Fibroblast of skin of scalp (primary cell): ENCODE measurements at regions not wholly inside any gene's neighbourhood (a gene's known extent, or its start where the extent isn't known, plus 50 kb on each side); places are given as distances from the start of the nearest gene placed in this dataset.

Source experiments
- DNase-seq: peaks from one replicate; pipeline ENCODE4 v3.0.0-alpha.2; 2013

DNA sequence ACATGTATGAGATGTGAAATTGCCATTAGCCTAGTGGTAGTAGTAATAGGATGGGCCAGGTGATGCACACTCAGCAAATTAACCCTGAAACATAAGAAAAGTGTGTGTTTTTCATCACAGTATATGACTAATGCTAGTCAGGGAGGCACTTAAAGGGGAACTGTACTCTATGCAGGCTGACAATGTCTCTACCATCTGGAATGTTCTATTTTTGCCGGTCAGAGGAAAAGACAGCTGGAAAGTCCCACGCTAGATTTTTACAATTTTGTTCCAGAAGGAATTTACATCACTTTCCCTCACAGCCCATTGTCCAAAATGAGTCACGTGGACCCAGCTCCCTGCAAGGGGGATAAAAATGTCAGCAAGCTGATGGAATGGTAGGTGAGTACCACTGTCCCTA, 746.3 kb upstream of the CHAC2 start:
- DNase-seq = peak; percentile 68

DNA sequence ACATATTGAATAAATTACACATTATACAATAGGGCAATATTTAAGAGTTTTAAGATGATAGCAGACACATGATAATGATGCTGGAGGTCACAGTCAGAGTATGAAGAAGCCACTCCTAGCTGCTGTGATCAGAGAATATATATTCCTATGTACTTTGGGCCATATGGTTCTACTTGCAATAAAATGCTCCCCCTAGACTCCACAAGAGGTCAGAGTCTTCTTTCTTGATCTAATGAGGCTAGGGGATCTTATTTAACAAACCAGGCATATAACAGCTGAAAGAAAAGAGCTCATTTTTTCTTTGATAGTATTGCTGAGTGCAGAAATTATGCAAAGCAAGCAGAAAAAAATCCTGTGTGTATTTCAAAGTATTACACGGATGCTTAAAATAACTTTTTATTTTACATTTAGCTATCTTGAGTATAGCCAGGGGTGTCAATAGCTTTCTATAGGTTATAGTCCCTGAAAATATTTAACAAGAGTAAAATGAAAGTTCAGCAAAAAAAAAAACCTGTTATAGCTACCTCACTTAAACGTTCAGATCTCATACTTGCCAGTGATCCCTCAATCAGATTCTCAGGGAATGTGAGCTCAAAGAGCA, 748.7 kb upstream of the CHAC2 start:
- peak; percentile 63 for DNase-seq

DNA sequence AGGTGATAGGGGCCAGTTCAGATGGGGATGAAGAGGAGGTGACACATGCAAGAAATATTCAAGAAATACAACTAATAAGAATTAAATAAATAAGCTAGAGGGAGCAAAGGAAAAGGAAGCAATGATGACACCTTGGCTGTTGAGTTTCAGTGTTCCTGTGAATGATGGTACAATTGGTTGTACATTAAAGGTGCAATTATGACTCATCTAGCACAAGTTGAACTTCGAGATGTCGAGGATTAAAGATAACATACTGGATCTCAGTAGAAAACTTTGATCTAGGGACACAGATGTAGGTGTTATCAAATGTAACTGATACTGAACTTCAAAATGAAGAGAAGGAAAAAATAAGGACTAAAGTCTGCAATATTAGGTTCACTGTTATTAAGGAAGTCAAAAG, 760.6 kb upstream of the CHAC2 start:
- no peak for DNase-seq

DNA sequence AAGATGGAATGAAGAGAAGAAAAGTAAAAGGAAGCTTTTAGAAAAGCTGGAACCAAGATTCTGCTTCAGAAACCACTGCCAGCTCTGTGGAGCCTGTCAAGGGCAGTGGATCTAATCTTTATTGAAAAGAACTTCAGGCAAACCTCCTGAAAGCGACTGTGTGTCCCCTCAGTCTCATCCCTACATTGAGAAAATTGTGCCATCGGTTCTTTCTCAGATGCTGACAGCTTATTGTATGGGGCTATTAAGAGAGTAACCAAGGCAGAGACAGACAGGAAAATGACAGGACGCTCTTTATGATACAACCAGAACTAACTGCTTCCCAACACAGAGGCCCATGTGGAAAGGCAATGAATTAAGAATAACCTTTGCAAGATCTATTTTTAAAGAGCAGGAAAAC, 763.2 kb upstream of the CHAC2 start:
- no peak for DNase-seq

DNA sequence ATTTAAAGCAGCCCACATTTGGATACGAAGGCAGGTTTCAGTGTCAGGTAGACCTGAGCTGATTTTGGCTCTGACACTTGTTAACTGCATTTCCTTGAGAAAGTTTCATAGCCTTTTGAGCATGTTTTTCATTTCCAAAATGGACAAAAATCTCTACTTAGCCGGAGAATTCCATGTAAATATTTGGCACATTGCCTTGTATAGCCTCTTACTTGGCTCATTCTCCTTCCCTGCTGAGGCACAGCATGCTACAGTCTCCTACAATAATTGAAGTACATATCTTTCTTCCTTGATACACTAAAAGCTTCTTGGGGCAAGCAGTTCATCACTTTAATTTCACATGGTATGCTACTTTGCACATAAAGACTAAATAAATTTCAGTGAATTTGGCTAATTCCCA, 772.2 kb upstream of the CHAC2 start:
- peak; percentile 63 for DNase-seq

DNA sequence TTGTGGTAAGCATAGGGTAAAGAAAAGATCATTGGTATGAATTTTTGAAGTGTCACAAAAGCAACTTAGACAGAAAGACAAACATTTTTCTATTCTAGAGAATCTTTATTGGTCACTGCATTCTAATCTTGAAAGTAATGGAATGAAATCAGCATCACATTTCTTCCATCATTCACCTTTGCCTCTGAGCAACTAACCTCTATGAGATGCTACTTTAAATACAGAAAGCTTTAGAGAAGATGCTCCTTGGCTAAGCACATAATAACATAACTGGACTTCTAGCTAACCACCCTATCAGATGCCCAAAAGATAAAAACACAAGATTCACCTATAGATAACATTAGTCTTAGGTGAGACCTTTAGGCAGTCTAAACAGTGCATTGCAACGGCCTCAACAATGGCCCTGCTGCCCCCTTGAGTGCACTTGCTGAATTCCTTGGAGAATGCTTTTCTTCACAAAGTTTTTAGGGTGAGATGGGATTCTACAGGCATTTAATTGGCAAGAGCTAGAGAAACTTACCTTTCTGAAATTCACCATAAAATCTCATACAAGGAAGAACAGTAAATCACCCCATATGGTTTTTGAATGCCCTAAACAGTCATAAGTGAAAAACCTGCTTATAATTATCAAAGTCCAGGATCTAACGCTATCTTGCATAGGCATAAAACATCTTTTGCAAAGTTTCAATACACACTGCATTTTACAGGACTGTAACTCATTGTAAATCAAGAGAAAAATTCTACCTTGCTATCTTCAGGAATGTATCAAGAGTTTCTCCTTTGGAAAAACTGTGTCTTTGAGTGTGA, 791.3 kb upstream of the CHAC2 start:
- peak; percentile 19 for DNase-seq

DNA sequence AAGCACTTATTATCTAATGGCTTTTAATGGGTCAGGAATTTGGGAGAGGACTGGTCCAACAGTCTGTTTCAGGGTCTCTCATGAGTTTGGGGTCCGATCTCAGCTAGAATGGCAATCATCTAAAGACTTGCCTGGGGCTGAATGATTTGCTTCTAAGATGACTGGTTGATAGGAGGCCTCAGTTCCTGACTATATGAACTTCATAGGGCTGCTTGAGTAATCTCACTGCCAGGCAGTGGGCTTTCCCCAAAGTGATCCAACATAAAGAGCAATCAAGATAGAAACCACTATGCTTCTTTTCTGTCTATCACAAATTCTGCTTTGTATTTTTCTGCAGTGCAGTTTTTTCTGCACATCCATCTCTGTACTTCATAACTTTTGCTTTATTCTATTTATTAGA, 793.5 kb upstream of the CHAC2 start:
- DNase-seq = no peak

DNA sequence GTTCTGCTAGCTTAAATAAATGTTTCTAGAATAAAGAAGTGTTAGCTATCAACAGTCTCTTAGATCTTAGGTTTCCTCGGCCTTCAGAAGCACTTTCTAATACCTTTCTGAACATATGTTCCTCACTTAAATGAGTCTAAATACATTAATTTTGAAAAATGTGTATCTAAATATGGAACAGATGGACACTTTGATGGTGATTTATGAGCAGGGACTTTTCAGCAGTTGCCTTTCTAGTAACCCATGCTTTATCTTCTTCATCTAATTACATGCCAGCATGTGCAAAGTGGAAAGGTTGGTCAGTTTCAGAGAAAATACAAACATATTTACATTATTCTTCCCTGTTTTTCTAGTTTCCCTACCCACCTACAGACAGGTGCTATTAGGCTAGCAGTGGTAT, 797.0 kb upstream of the CHAC2 start:
- DNase-seq = no peak

DNA sequence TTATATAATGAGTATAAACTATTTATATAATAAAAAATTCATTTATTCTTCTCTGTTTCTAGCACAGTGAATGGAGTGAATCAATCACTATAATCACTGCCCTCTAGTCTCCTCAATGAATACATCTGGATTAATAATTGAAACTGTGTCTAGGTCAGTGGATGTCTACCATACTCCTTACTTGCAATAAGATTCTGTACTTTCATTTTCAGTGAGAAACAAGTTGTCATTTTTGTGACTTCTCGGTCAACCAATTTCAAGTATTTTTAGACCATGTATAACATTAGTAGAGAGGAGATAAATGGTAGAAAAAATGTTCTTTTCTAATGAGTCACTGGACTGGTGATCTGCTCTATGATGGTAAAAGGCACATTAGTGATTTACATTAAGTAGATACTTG, 799.6 kb upstream of the CHAC2 start:
- DNase-seq = no peak

DNA sequence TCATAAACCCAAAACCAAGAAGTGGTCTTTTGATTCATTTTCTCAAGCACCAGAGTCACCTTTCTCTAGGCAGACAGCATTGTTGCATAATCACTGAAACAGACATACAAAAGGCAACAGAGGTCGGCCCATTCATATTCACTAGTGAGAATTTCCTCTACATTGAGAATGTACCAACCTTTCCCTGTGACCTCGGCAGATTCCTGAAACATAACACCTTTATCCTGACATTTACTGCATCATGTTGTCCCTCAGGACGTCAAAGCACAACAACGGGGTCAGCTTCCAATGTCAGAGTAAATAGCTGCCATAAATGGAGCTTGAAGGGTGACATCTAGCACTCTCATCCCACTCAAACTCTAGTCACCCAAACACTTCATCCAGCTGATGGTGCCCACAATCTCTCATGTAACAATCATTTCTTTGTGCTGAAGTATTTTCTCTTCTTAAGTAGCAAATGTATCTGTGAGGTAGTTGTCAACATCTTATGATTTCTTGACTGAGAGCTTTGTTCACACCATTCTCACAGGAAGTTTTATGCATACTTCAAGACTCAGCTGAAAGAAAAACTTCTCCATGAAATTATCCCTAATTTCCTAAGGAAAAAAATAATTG, 802.6 kb upstream of the CHAC2 start:
- DNase-seq = no peak

DNA sequence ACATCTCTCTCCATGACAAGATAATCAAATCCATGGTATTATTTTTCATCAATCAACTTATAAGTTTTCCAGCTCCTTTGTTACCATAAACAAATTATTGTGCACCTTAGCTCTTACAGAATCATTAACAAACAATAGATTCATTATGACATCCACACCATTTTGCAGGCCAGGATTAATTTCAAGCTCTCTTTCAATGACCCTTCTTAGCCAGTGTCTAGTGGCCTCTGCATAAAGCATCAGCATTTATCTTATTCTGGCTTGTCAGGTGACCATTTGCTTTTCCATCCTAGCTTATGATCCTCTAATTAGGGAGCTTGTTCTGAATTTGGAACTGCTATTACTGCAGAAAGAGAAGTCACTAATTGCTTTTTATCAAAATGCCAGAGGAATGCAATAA, 806.2 kb upstream of the CHAC2 start:
- no peak for DNase-seq

DNA sequence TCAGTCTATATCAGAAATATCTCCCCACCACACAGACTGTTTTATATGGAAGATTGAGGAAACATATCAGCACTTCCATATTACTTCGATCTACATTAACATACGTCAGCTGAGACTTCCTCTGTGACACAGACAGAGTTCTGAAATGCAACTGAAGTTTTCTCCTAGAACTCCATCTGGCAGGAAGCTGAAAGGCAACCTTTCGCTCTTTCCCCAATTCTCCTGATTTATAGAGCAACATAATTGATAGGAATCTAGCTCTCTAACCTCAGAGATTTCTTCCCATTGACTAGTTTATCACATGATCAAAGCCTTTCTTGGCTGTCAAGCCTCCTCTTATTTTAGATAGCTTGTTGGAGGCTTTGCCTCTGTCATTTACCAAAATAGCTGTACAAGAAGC, 806.7 kb upstream of the CHAC2 start:
- no peak for DNase-seq

DNA sequence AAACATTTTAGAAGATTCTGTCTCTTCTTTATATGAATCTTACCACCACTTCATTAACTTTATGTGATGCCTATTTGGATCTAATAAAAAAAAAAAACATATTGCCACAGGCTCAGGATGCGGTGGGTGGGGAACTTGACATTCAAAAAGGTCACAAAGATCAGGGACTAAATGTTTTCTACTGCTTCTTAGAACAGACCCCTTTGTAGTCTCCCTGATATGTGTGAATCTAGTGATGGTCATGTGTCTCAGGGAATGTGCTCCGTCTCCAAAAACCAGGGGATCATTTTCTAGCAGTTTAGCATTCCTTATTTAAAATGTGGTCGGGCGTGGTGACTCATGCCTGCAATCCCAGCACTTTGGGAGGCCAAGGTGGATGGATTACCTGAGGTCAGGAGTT, 807.8 kb upstream of the CHAC2 start:
- no peak for DNase-seq

DNA sequence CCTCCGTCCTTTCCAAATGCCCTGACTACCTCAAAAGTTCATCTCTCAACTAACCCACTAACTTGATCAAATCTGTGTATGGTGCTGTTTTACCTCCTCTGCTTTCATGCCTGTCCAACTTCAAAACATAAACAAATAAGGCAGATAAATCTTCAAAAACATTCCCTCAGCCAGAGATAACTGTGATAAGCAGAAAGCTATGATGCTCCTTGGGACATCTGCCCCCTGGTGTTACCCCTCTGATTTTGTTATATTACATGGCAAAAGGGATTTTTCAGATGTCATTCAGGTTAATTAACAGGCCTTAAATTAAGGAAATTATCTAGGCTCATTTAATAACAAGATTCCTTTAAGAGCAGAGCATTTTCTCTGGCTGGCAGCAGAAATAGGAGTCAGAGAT, 810.8 kb upstream of the CHAC2 start:
- DNase-seq = no peak

DNA sequence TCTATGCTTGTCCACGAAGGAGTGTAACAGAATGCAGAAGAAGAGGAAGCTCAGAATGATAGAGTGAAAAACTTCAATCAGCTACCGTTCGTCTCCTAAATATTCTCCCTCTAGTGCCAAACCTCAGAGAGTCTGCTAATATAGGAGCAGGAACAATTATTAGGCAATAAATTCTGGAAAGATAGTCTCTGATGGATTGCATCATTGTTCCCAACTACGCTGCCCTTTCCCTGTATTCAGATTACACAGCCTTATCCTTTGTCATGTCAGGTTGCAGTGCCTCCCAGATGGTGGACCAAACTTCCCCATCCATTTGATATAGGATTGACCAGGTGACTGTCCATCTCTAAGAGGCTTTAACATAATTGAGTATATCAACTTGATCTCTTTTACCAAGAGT, 811.5 kb upstream of the CHAC2 start:
- no peak for DNase-seq

DNA sequence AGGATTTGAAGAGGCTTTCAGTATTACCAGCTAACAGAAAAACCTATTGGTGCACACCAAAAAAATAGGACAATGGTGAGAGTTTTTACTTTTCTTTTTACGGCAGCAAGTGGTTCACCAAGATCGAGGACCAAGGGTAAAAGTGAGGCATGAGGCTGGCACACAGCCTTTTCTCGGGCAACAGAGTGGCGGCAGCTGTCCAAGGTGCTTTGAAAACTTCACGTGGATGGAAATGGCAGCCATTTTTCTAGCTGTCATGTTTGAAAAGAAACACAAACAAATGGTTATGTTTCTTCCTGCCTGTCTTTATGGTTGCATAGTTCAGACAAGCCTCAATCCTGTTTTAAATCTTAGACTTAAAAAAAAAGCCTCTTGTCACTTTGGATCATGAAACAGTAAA, 812.5 kb upstream of the CHAC2 start:
- DNase-seq = no peak

DNA sequence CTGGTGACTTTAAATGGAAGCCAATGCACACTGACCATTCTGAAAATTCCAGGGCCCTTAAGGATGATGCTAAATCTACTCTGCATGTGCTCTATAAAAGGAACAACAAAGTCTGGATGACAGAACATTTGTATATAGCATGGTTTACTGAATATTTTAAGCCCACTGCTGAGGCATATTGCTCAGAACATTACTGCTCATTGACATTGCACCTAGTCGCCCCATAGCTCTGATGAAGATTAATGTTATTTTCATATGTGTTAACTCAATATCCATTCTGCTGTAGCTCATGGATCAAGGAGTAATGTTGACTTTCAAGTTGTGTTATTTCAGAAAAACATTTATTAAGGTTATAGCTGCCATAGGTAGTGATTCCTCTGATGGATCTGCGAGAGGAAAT, 827.5 kb upstream of the CHAC2 start:
- DNase-seq = no peak

DNA sequence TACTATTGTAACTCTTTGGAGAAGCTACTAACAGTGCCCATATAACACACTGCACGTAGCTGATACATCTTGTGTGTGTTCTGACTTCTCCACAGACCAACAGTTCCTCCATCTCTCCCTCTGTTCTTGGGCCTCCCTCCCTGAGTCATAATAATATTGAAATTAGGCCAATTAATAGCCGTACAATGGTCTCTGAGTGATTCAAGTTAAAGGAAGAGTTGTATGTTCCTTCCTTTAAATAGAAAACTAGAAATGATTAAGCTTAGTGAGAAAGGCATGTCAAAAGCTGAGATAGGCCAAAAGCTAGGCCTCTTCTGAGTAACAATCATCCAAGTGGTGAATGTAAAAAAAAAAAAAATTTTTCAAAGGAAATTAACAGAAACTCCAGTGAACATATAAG, 828.4 kb upstream of the CHAC2 start:
- no peak for DNase-seq

DNA sequence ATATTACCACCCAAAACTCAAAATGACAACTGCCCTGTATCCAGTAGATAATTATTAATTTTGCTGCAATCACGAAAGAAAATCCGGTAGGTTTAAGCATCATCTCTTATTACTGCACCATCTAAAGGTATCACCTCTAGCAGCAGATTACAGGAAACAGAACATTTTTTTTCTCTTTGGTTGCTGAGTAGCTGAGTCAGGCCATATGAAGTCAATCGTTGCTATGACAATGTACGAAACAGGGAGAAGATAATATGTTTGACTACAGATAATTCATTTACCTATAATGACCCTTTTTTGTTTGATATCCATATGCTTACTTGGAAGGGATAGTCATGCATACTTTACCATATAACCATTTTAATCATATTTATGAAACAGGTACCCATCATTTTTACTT, 831.6 kb upstream of the CHAC2 start:
- DNase-seq = no peak

DNA sequence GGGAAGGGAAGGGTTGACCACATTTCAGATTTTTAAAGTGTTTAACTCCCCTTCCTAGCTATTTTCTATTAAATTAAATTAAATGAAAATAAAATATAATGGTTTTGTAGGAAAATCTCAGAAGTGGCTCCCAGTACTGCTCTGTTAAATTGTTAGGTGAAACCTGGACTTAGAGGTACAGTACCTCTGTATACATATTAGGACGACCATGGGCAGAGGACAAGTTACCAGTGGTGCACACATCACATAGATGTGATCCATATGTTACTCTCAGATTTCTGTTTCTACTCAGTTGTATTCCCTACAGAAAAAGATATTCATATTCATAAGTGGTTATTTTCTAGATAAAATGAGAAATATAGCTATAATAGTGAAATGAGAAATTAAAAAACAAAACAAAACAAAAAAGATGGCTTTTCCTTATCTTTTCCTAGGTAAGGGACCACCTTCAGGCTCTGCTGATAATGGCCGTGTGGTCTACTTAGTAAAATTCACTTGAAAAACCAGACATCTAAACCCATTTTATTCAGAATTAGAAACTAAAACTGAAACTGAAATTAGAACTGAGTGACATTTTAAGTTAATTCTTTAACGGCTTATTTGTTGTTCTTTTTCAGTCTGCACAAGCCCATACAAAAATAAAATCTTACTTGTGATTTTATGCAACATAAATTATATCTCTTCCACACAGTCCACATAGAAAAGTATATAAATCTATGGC, 832.5 kb upstream of the CHAC2 start:
- DNase-seq = no peak

DNA sequence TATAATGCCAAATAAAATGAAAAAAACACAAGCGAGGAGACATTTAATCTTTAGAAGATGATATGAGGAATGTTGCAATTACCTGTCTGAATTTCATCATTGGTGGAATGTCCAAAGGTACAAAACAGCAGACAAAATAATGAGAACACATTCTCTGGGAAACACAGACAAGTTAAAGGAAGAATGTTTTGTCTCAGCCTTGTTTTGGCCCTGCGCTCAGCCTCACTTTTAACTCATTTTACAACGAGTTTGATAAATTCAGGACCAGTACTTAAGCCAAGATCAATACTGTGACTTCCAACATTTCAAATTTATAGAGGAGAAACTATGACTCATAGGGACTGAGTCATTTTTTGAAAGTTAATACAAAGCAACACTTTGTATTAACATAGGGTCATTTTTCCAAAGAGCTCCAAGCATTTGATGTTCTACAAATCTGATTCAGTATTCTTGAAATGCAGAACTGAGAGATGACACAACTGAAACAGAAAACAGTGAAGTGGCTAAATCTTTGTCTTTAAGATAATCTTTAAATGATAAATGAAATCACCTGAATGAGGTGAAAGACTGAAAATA, 833.2 kb upstream of the CHAC2 start:
- DNase-seq = peak; percentile 71

DNA sequence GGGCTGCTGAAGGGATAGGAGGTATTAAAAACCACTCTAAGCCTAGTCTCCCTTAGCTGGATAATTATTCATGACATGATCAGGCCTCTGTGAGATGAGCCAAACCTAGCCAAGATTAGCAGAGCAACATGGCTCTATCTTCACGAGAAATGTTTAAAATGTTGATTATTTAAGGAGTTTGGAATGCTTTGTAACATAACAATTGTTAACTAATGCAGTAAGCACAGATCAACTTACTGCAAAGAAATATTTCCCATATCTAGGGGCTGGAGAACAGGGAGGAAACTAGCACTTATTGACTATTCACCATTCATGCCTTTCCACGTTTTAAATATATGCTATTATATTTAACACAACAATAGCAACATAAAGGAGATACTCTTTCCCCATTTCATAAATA, 833.7 kb upstream of the CHAC2 start:
- DNase-seq = peak; percentile 49

DNA sequence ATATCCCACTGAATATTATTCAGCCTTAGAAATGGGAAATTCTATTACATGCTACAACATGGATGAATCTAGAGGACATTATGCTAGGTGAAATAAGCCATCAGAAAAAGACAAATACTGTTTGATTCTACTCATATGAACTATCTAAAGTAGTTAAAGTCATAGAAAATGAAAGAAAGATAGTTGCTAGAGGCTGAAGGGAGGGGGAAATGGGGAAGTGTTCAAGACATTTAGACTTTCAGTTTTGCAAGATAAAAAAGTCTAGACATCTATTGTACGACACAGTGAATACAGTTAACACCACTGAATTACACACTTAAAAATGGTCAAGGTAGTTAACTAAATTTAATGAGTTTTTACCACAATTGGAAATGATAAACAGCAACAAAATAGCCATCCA, 835.9 kb upstream of the CHAC2 start:
- no peak for DNase-seq
